H9 (cell line): ENCODE measurements at regions not wholly inside any gene's neighbourhood (a gene's known extent, or its start where the extent isn't known, plus 50 kb on each side); places are given as distances from the start of the nearest gene placed in this dataset.

ENCODE experiments used
- DNase-seq: peaks from one replicate; pipeline ENCODE4 v3.0.0-alpha.2; 2017
- H2AFZ ChIP-seq: one replicate; pipeline ENCODE4 v1.6.1; 2013; ENCODE audit warnings: mild to moderate bottlenecking, low read length, control low read depth, moderate library complexity
- H2AK5ac ChIP-seq: 2 replicates; pipeline ENCODE4 v1.6.1; 2013; ENCODE audit warnings: low read length, control low read depth, mixed read lengths; ENCODE audit not compliant: insufficient read length
- H2BK120ac ChIP-seq: one replicate; pipeline ENCODE4 v1.6.1; 2013; ENCODE audit warnings: low read depth, mild to moderate bottlenecking, low read length, control low read depth, inconsistent platforms; ENCODE audit not compliant: poor library complexity, severe bottlenecking
- H2BK12ac ChIP-seq: 2 replicates; pipeline ENCODE4 v1.6.1; 2013; ENCODE audit warnings: low read length, control low read depth, mixed read lengths, low read depth; ENCODE audit not compliant: insufficient read length
- H2BK15ac ChIP-seq: 2 replicates; pipeline ENCODE4 v1.6.1; 2013; ENCODE audit warnings: low read depth, low read length, control low read depth
- H2BK20ac ChIP-seq: one replicate; pipeline ENCODE4 v1.6.1; 2013; ENCODE audit warnings: low read depth, mild to moderate bottlenecking, low read length, control low read depth, inconsistent platforms; ENCODE audit not compliant: poor library complexity, severe bottlenecking
- H2BK5ac ChIP-seq: 2 replicates; pipeline ENCODE4 v1.6.1; 2013; ENCODE audit warnings: low read length, control low read depth, mixed read lengths; ENCODE audit not compliant: insufficient read length
- H3K14ac ChIP-seq: 2 replicates; pipeline ENCODE4 v1.6.1; 2013; ENCODE audit warnings: low read length, control low read depth; ENCODE audit not compliant: insufficient read depth
- H3K18ac ChIP-seq: 2 replicates; pipeline ENCODE4 v1.6.1; 2013; ENCODE audit warnings: low read depth, mild to moderate bottlenecking, mixed read lengths, low read length, control low read depth; ENCODE audit not compliant: insufficient read length
- H3K23ac ChIP-seq: 2 replicates; pipeline ENCODE4 v1.6.1; 2013; ENCODE audit warnings: low read length, control low read depth, mixed read lengths, low read depth; ENCODE audit not compliant: insufficient read length
- H3K23me2 ChIP-seq: 2 replicates; pipeline ENCODE4 v1.6.1; 2013; ENCODE audit warnings: low read depth, mild to moderate bottlenecking, mixed read lengths, low read length, control low read depth; ENCODE audit not compliant: insufficient read length, poor library complexity, severe bottlenecking
- H3K27ac ChIP-seq: 2 replicates; pipeline ENCODE4 v1.5.1; 2013; ENCODE audit warnings: low read length, control low read depth, mixed read lengths, low read depth; ENCODE audit not compliant: insufficient read length
- H3K27me3 ChIP-seq: 2 replicates; pipeline ENCODE4 v1.6.1; 2013; ENCODE audit warnings: low read length, control low read depth, inconsistent platforms; ENCODE audit not compliant: insufficient read depth
- H3K4ac ChIP-seq: 2 replicates; pipeline ENCODE4 v1.6.1; 2013; ENCODE audit warnings: low read depth, mild to moderate bottlenecking, control low read depth, inconsistent platforms, low read length, moderate library complexity
- H3K4me1 ChIP-seq: 2 replicates; pipeline ENCODE4 v1.6.1; 2013; ENCODE audit warnings: low read length, control low read depth, inconsistent platforms; ENCODE audit not compliant: insufficient read depth
- H3K4me2 ChIP-seq: 2 replicates; pipeline ENCODE4 v1.6.1; 2013; ENCODE audit warnings: low read length, control low read depth, mixed read lengths; ENCODE audit not compliant: insufficient read length, insufficient read depth
- H3K56ac ChIP-seq: 2 replicates; pipeline ENCODE4 v1.6.1; 2013; ENCODE audit warnings: low read depth, mild to moderate bottlenecking, mixed read lengths, low read length, control low read depth; ENCODE audit not compliant: insufficient read length
- H3K79me1 ChIP-seq: 2 replicates; pipeline ENCODE4 v1.6.1; 2013; ENCODE audit warnings: low read depth, mild to moderate bottlenecking, moderate library complexity, low read length, control low read depth, inconsistent platforms; ENCODE audit not compliant: insufficient read depth, poor library complexity, severe bottlenecking
- H3K79me2 ChIP-seq: 2 replicates; pipeline ENCODE4 v1.6.1; 2013; ENCODE audit warnings: low read length, control low read depth, inconsistent platforms; ENCODE audit not compliant: insufficient read depth
- H3K9ac ChIP-seq: 2 replicates; pipeline ENCODE4 v1.6.1; 2013; ENCODE audit warnings: low read length, control low read depth, mixed read lengths; ENCODE audit not compliant: insufficient read length; ENCODE audit errors: extremely low read depth
- H3K9me3 ChIP-seq: one replicate; pipeline ENCODE4 v1.6.1; 2013; ENCODE audit warnings: low read depth, low read length, inconsistent platforms; ENCODE audit not compliant: control insufficient read depth
- H3T11ph ChIP-seq: one replicate; pipeline ENCODE4 v1.6.1; 2013; ENCODE audit warnings: mild to moderate bottlenecking, low read length, control low read depth, inconsistent platforms
- H4K20me1 ChIP-seq: one replicate; pipeline ENCODE4 v1.6.1; 2013; ENCODE audit not compliant: control insufficient read depth, insufficient read length, insufficient read depth
- H4K5ac ChIP-seq: 2 replicates; pipeline ENCODE4 v1.6.1; 2013; ENCODE audit warnings: low read depth, mild to moderate bottlenecking, mixed read lengths, low read length, control low read depth; ENCODE audit not compliant: insufficient read length
- H4K8ac ChIP-seq: replicated peaks from 2 replicates; pipeline ENCODE4 v1.6.1; 2013; ENCODE audit warnings: low read length, control low read depth, mixed read lengths, low read depth; ENCODE audit not compliant: insufficient read length
- H4K91ac ChIP-seq: 2 replicates; pipeline ENCODE4 v1.6.1; 2013; ENCODE audit warnings: low read depth, mild to moderate bottlenecking, moderate library complexity, mixed read lengths, low read length, control low read depth; ENCODE audit not compliant: insufficient read length
- H3K27ac Mint-ChIP-seq, 3 experiments: 2 replicates in 2 of 3; 3 replicates in 1 of 3; pipeline ENCODE4 v1.8.0; 2020 to 2021; ENCODE audit warnings: mixed read lengths in 3 of 3, mild to moderate bottlenecking in 1 of 3, moderate library complexity in 1 of 3
- H3K27me3 Mint-ChIP-seq: 2 replicates; pipeline ENCODE4 v1.8.0; 2021; ENCODE audit warnings: low read depth, mild to moderate bottlenecking, moderate library complexity, mixed read lengths
- H3K36me3 Mint-ChIP-seq, 3 experiments: 2 replicates in 2 of 3; 3 replicates in 1 of 3; pipeline ENCODE4 v1.8.0; 2020 to 2021; ENCODE audit warnings: low read depth in 3 of 3, mixed read lengths in 3 of 3; ENCODE audit not compliant: insufficient read depth in 1 of 3
- H3K4me1 Mint-ChIP-seq, 2 experiments: 2 replicates each; pipeline ENCODE4 v1.8.0; 2020; ENCODE audit warnings: mixed read lengths in 2 of 2
- H3K4me3 Mint-ChIP-seq, 2 experiments: 2 replicates in 1 of 2; 3 replicates in 1 of 2; pipeline ENCODE4 v1.8.0; 2020 to 2021; ENCODE audit warnings: mild to moderate bottlenecking in 2 of 2, mixed read lengths in 2 of 2, moderate library complexity in 1 of 2
- H3K9me3 Mint-ChIP-seq, 2 experiments: 2 replicates in 1 of 2; 3 replicates in 1 of 2; pipeline ENCODE4 v1.8.0; 2020; ENCODE audit warnings: mild to moderate bottlenecking in 2 of 2, mixed read lengths in 2 of 2, moderate library complexity in 1 of 2
- WGBS: extraction: QIAGEN DNeasy Blood & Tissue Kit; methylation state at CpG from one replicate; pipeline ENCODE4 v1.1.7; 2013; ENCODE audit warnings: missing lambda C conversion rate, low lambda C conversion rate, mixed read lengths; ENCODE audit not compliant: insufficient read length; ENCODE audit errors: extremely low coverage; 5-methylcytosine and 5-hydroxymethylcytosine counted together
- TF ChIP-seq, protein P1 (sequence below): fragments of 200-600 bp; sonication (generic); conservative IDR thresholded peaks from 3 replicates; pipeline ENCODE4 v1.8.0; 2021; ENCODE audit warnings: antibody characterized with exemption, mild to moderate bottlenecking

DNA sequence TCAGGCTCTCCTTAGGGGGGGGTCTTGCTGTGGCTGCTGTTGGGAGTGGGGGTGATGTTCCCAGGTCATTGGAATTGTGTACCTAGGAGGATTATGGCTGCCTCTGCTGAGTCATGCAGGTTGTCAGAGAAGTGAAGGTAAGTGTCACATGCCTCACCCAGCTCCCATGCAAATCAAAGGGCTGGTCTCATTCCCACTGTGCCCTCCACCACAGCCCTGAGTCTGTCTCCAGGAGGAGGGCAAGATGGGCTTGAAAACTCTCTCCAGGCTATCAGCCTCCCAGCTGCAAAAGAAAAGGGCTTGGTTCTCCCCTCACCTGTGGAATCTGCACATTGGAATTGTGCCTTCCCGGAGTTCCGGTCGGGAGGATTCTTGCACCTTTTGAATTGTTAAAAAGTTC, 580.5 kb downstream of the NSUN3 start:
- H3K4me1 Mint-ChIP-seq, result peaks cover 13 to 14% of the 10 kb centered on the region in 2 experiments
- H2BK20ac ChIP-seq, result no peak overlapping the region
- H4K91ac ChIP-seq, result no peak overlapping the region
- no peaks in the 10 kb centered on the region for H3K23me2 ChIP-seq
- TF ChIP-seq, protein P1, sequence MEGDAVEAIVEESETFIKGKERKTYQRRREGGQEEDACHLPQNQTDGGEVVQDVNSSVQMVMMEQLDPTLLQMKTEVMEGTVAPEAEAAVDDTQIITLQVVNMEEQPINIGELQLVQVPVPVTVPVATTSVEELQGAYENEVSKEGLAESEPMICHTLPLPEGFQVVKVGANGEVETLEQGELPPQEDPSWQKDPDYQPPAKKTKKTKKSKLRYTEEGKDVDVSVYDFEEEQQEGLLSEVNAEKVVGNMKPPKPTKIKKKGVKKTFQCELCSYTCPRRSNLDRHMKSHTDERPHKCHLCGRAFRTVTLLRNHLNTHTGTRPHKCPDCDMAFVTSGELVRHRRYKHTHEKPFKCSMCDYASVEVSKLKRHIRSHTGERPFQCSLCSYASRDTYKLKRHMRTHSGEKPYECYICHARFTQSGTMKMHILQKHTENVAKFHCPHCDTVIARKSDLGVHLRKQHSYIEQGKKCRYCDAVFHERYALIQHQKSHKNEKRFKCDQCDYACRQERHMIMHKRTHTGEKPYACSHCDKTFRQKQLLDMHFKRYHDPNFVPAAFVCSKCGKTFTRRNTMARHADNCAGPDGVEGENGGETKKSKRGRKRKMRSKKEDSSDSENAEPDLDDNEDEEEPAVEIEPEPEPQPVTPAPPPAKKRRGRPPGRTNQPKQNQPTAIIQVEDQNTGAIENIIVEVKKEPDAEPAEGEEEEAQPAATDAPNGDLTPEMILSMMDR, result no peak
- H3K4me2 ChIP-seq, result no peak overlapping the region
- H3K27ac ChIP-seq, result no peak overlapping the region
- no peak overlapping the region for H3K4ac ChIP-seq
- no peak overlapping the region for H2BK12ac ChIP-seq
- peaks cover 4 to 27% of the 10 kb centered on the region in 2 experiments for H3K9me3 Mint-ChIP-seq
- H3K27ac Mint-ChIP-seq, result peak overlapping the region; percentile 85 to 93 (median 92); a peak in 6 of 7 replicates
- H2BK5ac ChIP-seq, result no peak overlapping the region
- H4K8ac ChIP-seq, result no peak overlapping the region
- H3K4me1 ChIP-seq, result no peaks in the 10 kb centered on the region; the same call in 1 of the 2 replicates
- H3K36me3 Mint-ChIP-seq, result peaks cover 3 to 18% (median 15%) of the 10 kb centered on the region in 3 experiments
- H3K9ac ChIP-seq, result no peak overlapping the region
- H4K5ac ChIP-seq, result no peak overlapping the region
- H2BK15ac ChIP-seq, result no peak overlapping the region
- peak; percentile 62 for DNase-seq
- no peak overlapping the region for H3K4me3 Mint-ChIP-seq
- H3K27me3 ChIP-seq, result no peaks in the 10 kb centered on the region
- H2BK120ac ChIP-seq, result no peak overlapping the region
- H2AFZ ChIP-seq, result no peak overlapping the region
- no peak overlapping the region for H3K56ac ChIP-seq
- no peak overlapping the region for H2AK5ac ChIP-seq
- no peaks in the 10 kb centered on the region for H3K9me3 ChIP-seq
- no peak overlapping the region for H3K18ac ChIP-seq
- no peak overlapping the region for H3K23ac ChIP-seq
- H3K27me3 Mint-ChIP-seq, result no peaks in the 10 kb centered on the region
- H3T11ph ChIP-seq, result no peak overlapping the region
- no CpG with 5 or more reads among the region's 3 CpGs for WGBS
- no peaks in the 10 kb centered on the region for H4K20me1 ChIP-seq
- no peaks in the 10 kb centered on the region for H3K79me2 ChIP-seq
- H3K79me1 ChIP-seq, result no peaks in the 10 kb centered on the region
- no peak overlapping the region; the same call in 1 of the 2 replicates for H3K14ac ChIP-seq
